GM21447 (cell line): ENCODE measurements at regions not wholly inside any gene's neighbourhood (a gene's known extent, or its start where the extent isn't known, plus 50 kb on each side); places are given as distances from the start of the nearest gene placed in this dataset.
"Not testable (repeated sequence)": the region's sequence is repeated elsewhere in the genome, so short reads cannot be mapped to it uniquely, and the experiment has no call there.

Experiments
- ATAC-seq: cut with Tn5 transposase; IDR thresholded peaks from one replicate; pipeline ENCODE4 v1.9.1; 2021; ENCODE audit not compliant: unreplicated experiment

GRCh38 chr13:84816567-84817105, 934.4 kb upstream of the SLITRK1 start:
- no peak for ATAC-seq

GRCh38 chr13:84812789-84813188, 930.5 kb upstream of the SLITRK1 start:
- ATAC-seq = no peak

GRCh38 chr13:84812078-84812477, 929.8 kb upstream of the SLITRK1 start:
- no peak for ATAC-seq

GRCh38 chr13:84810781-84811180, 928.5 kb upstream of the SLITRK1 start:
- no peak for ATAC-seq

GRCh38 chr13:84802073-84802472, 919.8 kb upstream of the SLITRK1 start:
- no peak for ATAC-seq

GRCh38 chr13:84784443-84785153, 902.3 kb upstream of the SLITRK1 start:
- no peak for ATAC-seq

GRCh38 chr13:84777316-84777715, 895.0 kb upstream of the SLITRK1 start:
- ATAC-seq = no peak

- ATAC-seq = no peak
These were observed 894.3 kb upstream of the SLITRK1 start for GRCh38 chr13:84776593-84776992.

- not testable (repeated sequence) for ATAC-seq
These were observed 893.6 kb upstream of the SLITRK1 start for GRCh38 chr13:84775920-84776319.

- no peak for ATAC-seq
These were observed 891.8 kb upstream of the SLITRK1 start for GRCh38 chr13:84774111-84774510.

- ATAC-seq = no peak
These were observed 878.7 kb upstream of the SLITRK1 start for GRCh38 chr13:84760956-84761355.

GRCh38 chr13:84749126-84749525, 866.9 kb upstream of the SLITRK1 start:
- no peak for ATAC-seq

- no peak for ATAC-seq
These were observed 862.8 kb upstream of the SLITRK1 start for GRCh38 chr13:84745051-84745551.

- no peak for ATAC-seq
These were observed 861.9 kb upstream of the SLITRK1 start for GRCh38 chr13:84744203-84744602.

GRCh38 chr13:84741253-84741652, 859.0 kb upstream of the SLITRK1 start:
- no peak for ATAC-seq

GRCh38 chr13:84739021-84739420, 856.7 kb upstream of the SLITRK1 start:
- ATAC-seq = no peak

GRCh38 chr13:84737661-84738060, 855.4 kb upstream of the SLITRK1 start:
- ATAC-seq = no peak

- ATAC-seq = no peak
These were observed 848.1 kb upstream of the SLITRK1 start for GRCh38 chr13:84730376-84730775.

GRCh38 chr13:84705982-84706710, 823.9 kb upstream of the SLITRK1 start:
- ATAC-seq = no peak

GRCh38 chr13:84702174-84702573, 819.9 kb upstream of the SLITRK1 start:
- ATAC-seq = no peak

- ATAC-seq = not testable (repeated sequence)
These were observed 815.3 kb upstream of the SLITRK1 start for GRCh38 chr13:84697591-84697990.

- no peak for ATAC-seq
These were observed 804.7 kb upstream of the SLITRK1 start for GRCh38 chr13:84686973-84687372.
